Prostate gland (tissue), 2 donors: ENCODE measurements at regions not wholly inside any gene's neighbourhood (a gene's known extent, or its start where the extent isn't known, plus 50 kb on each side); places are given as distances from the start of the nearest gene placed in this dataset.

Source experiments
- CTCF ChIP-seq, 4 experiments: fragments of 200-600 bp in 2 of 4; fragments of 450-650 bp in 2 of 4; sonication (generic) in 2 of 4; IDR thresholded peaks; 1 replicate in 3 of 4; 2 replicates in 1 of 4; pipeline ENCODE4 v1.5.1; 2016 to 2019; ENCODE audit warnings: antibody characterized with exemption in 4 of 4, mild to moderate bottlenecking in 2 of 4, moderate library complexity in 2 of 4
- POLR2AphosphoS5 ChIP-seq: sonication (generic); formaldehyde crosslinking; IDR thresholded peaks from one replicate; pipeline ENCODE4 v1.6.1; 2017; ENCODE audit warnings: antibody characterized with exemption

- TF ChIP-seq POLR2AphosphoS5 (no peak), CTCF (IDR thresholded peaks at IDR 0.05) (no peak)
These were observed 69.4 kb upstream of the ALDH1A3 start for GRCh38 chr15:100810229-100810628.
